GM12878 (cell line): ENCODE measurements at regions not wholly inside any gene's neighbourhood (a gene's known extent, or its start where the extent isn't known, plus 50 kb on each side); places are given as distances from the start of the nearest gene placed in this dataset.

ENCODE experiments used
- YY1 ChIP-seq: IDR thresholded peaks from 2 replicates; pipeline ENCODE4 v1.6.1; 2011; ENCODE audit warnings: low read depth, mild to moderate bottlenecking, low read length
- ZBTB33 ChIP-seq: fragments of 450-650 bp; IDR thresholded peaks from 2 replicates; pipeline ENCODE4 v1.6.1; 2017; ENCODE audit warnings: mild to moderate bottlenecking

DNA sequence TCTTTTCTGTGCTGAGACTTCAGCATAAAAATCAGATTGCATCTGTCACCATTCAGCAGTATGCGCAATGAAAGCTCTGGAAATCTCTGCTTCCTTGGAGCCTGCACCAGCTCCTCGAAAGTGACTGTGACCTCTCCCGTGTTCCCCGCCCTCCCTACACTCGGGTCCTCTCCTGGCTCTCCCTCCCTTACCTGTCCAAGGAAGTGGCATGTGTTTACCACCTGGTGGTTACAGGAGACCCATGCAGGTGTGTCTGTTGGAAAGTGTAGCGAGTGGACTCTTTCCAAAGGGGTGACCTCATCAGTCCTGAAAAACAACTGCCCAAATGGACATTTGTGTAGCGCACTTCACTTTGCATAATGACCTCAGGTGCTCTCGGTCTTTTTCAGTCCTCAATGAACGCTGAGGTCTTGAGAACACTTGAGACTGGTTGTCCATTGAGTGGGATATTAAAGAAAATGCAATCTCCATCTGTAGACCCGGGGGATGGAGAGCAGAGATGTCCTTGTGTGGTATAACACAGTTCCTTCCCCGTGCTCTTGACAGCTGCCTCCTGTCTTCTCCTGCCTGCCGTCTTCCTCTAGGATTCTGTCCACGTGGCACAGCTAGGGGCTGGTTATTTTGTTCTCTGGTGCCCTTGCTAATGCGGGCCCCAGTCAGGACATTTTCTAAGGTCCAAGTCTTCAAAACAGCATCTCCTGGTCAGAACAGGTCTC lies 133.2 kb downstream of the ACKR3 start:
- TF ChIP-seq YY1 (no peak), ZBTB33 (no peak)
